GM18502 (cell line): ENCODE measurements at regions not wholly inside any gene's neighbourhood (a gene's known extent, or its start where the extent isn't known, plus 50 kb on each side); places are given as distances from the start of the nearest gene placed in this dataset.
A peak's percentile ranks its signal among the peaks of the same experiment; 100 is the strongest.

ENCODE experiments used
- ATAC-seq: cut with Tn5 transposase; IDR thresholded peaks from one replicate; pipeline ENCODE4 v1.9.1; 2021; ENCODE audit warnings: mild to moderate bottlenecking; ENCODE audit not compliant: unreplicated experiment, poor library complexity

DNA sequence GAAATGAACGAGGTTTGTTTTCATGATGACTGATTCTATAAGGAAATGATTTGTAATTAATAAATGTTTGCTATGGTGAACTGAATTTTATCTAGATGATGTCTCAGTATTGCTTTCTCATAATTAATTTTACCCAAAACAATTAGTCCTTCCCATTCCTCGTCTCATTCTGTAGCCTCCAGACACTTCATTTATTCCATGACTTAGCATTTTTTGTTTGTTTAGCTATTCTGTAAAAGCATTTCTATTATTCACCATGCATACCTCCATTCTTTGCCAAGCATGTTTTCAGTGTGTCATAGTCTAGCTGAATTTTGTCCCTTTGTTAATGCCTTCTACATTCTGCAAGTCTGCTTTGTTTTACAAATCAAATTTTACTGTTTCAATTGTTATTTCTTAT, 137.4 kb upstream of the RPL10L start:
- no peak for ATAC-seq

DNA sequence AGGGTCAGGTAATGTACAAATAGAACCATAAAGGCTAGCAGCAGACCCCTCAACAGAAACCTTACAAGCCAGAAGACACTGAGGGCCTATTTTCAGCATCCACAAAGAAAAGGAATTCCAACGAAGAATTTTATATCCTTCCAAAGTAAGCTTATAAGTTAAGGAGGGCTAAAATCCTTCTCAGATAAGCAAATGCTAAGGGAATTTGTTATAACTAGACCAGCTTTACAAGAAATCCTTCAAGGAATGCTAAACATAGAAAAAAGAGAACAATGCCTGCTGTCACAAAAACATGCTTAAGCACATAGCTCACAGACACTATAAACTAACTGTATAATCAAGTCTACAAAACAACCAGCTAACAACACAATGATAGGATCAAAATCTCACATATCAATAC, 130.7 kb upstream of the RPL10L start:
- ATAC-seq = no peak

- peak; percentile 99 for ATAC-seq
Observed at GRCh38 chr14:46769292-46769691, 117.7 kb upstream of the RPL10L start.

DNA sequence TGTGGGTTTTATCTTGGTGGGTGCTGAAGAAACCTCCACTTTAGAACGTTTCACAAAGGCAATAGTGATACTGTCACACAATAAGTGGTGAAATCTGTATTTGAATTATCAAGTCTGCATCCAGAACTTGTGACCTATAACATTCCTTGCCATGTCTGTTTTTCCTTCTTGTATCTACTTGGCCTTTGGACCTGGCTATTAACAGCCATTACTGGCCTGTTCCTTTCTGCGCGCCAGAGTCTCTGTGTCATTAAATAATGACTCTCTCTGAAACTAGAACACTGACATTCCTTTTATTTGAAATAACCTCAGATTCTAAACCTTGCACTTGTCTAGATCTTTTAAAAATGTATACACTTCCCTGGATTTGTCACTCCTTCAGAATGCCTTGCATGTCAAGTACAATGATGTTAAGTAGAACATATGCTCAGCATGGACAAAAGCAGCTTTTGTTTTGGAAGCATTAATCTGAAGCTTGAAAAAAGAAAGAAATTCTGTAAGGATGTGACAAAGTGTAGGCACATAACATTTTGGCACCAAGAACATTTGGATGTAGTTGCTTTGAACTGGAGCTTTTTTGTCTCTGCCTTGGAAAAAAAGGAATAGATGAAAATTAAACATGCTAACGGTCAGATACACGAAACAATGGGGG, 95.5 kb upstream of the RPL10L start:
- ATAC-seq = no peak

GRCh38 chr14:46734286-46734685, 82.7 kb upstream of the RPL10L start:
- no peak for ATAC-seq

DNA sequence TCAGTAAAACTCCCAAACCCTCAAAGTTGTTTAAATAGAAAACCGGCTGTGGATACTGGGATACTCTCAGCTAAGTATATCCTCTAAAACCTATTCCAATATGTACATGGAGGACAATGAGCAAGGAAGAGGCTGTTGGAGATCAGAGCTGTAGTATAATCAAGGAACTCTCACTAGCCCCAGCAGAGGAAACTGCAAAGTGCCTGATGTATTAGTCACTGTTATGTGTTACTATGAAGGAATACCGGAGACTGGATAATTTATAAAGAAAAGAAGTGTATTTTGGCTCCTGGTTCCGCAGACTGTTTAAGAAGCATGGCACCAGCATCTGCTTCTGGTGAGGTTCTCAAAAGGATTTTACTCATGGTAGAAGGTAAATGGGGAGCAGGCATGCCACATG, 65.6 kb upstream of the RPL10L start:
- no peak for ATAC-seq
